ELF-1 (cell line): ENCODE measurements at regions not wholly inside any gene's neighbourhood (a gene's known extent, or its start where the extent isn't known, plus 50 kb on each side); places are given as distances from the start of the nearest gene placed in this dataset.

Source experiments
- DNase-seq: peaks from one replicate; pipeline ENCODE4 v3.0.0-alpha.2; 2016; ENCODE audit warnings: low read depth, low spot score

DNA sequence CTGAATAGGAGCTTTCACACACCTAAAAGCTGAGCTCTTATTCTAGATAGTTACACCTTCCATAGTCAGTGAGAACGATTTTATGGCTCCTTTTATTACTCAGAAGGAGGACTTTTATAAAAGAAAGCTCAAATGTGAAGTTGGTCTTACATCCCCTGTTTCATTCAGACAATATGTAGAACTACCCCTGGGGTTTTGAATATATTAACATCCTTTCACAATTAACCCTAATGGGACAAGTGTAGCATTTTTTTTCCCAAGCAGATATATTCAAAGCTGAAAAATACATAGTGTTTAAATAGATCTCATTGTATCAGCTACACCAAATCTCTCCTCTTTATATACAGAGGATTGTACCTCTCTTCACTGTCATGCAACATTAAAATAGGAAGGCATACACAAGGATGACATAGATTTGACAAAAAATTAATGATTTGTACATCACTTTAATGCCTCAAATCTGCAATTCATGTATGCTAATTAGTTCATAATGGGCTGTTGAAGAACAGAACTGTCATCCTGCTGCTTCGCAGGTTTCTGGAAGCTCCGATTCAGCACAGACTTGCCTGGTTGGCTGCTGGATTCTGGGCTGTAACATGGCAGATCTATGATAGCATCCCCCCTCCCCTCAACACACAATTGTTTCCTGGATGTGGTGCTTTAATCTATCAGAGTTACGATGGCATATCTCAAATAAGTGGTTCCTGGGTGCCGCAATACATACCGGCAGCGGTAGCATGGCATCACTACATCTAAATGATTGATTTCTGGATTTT, 129.7 kb upstream of the PARD3B start:
- no peak for DNase-seq

DNA sequence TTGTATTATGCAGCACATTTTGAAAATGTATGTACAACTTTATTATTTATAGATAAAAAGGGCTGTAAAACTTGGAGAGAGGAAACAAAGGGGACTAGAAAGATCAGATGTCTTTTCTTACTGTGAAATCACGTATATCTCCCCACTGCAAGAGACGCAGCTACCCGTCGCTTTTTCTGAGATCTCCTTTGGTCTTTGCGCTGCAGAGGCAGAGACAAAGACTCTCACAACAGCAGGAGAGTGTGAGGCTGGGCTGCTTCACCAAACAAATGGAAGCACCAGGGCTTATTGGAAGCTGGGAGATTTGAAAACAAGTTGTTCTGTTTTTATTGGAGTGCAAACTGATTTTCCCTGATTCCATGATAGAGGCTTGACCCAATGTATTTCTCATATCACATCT, 129.0 kb upstream of the PARD3B start:
- no peak for DNase-seq

GRCh38 chr2:204425821-204426220, 119.5 kb upstream of the PARD3B start:
- DNase-seq, result no peak

DNA sequence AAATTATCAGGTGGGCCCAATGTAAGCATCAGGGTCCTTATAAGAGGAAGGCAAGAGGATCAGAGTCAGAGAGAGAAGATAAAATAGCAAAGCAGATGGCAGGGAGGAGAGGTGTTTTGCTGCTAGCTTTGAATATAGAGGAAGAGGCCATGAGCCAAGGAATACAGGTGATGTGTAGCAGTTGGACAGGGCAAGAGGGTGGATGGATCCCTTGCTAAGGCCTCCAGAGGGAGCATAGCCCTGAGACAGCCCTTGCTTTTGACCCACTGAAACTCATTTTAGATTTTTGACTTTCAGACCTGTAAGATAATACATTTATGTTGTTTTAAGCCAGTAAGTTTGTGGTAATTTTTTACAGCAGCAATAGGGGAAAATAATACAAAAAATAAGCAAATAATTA, 116.6 kb upstream of the PARD3B start:
- no peak for DNase-seq

DNA sequence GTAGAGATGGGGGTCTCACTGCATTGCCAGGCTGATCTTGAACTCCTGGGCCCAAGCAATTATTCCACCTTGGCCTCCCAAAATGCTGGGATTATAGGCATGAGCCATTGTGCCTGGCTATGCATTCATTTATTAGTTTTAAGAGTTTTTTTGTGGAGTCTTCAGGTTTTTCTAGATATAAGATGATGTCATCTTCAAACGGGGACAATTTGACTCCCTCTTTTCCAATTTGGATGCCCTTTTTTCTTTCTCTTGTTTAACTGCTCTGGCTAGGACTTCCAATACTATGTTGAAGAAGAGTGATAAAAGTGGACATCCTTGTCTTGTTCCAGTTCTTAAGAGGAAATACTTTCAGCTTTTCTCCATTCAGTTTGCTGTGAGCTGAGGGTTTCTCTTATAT, 113.7 kb upstream of the PARD3B start:
- no peak for DNase-seq

DNA sequence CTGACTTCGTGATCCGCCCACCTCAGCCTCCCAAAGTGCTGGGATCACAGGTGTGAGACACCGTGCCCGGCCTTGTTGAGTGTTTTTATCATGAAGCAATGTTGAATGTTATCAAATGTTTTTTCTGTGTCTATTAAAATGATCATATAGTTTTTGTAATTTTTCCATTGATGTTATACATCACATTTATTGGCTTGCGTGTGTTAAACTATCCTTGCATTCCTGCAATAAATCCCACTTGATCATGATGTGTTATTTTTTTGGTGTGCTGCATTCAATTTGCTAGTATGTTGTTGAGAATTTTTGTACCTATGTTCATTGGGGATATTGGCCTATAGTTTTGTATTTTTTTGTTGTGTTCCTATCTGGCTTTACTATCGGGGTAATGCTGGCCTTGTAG, 113.1 kb upstream of the PARD3B start:
- DNase-seq, result no peak

- no peak for DNase-seq
Observed at GRCh38 chr2:204434660-204435462, 110.4 kb upstream of the PARD3B start.

DNA sequence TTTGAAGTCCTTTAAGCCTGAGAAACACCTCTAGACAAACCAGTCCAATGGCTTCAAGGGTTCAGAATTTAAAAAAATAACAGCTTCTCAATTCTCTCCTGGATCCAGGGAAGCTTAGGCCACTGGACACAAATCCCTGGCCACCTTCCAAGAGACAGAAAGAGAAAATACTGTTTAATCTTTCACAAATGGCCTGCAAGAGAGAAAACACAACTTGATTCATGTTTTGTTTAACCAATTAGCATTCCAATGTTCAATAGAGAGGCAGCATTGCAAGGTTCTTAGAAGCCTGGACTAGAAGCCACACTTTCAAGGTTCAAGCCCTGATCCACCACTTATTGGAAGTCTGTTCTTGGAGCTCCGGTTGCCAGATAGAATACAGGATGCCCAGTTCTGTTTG, 109.0 kb upstream of the PARD3B start:
- no peak for DNase-seq

- DNase-seq, result no peak
Observed at GRCh38 chr2:204437408-204437807, 107.9 kb upstream of the PARD3B start.

GRCh38 chr2:204437815-204438756, 107.2 kb upstream of the PARD3B start:
- peak; percentile 24 for DNase-seq

GRCh38 chr2:204441316-204441715, 104.0 kb upstream of the PARD3B start:
- DNase-seq, result no peak

DNA sequence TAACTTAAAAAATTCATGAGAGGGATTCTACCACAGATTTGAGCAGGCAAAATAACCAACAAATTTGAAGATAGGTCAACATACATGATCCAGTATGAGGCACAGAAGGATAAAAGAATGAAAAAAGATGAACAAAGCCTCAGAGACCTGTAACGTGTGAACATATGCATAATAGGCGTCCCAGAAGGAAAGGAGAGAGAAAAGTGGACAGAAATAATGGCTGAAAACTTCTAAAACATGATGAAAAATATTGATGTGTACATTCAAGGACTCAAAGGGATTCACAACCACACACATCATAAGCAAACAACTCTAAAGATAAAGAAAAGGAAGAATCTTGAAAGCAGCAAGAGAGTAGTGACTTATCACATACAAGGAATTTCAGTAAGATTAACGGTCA, 100.1 kb upstream of the PARD3B start:
- no peak for DNase-seq

DNA sequence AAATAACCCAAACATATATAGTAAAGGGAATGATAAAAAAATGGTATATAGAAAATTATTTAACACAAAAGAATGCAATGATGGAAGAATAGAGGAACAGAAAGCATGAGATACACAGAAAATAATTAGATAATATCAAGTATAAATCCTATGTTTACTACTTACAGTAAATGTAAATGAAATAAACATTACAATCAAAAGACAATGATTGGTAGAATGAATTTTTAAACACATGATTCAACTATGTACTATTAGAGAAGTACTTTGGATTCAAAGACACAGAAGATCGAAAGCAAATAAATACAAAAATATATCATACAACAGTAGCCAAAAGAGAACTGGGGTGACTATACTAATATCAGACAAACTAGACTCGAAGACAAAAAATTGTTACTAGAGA, 97.6 kb upstream of the PARD3B start:
- DNase-seq, result no peak

GRCh38 chr2:204449977-204450376, 95.3 kb upstream of the PARD3B start:
- DNase-seq, result no peak

- no peak for DNase-seq
Observed at GRCh38 chr2:204451766-204452165, 93.5 kb upstream of the PARD3B start.

GRCh38 chr2:204452464-204453023, 92.7 kb upstream of the PARD3B start:
- DNase-seq, result peak; percentile 60

- DNase-seq, result peak; percentile 47
Observed at GRCh38 chr2:204453730-204454167, 91.5 kb upstream of the PARD3B start.

DNA sequence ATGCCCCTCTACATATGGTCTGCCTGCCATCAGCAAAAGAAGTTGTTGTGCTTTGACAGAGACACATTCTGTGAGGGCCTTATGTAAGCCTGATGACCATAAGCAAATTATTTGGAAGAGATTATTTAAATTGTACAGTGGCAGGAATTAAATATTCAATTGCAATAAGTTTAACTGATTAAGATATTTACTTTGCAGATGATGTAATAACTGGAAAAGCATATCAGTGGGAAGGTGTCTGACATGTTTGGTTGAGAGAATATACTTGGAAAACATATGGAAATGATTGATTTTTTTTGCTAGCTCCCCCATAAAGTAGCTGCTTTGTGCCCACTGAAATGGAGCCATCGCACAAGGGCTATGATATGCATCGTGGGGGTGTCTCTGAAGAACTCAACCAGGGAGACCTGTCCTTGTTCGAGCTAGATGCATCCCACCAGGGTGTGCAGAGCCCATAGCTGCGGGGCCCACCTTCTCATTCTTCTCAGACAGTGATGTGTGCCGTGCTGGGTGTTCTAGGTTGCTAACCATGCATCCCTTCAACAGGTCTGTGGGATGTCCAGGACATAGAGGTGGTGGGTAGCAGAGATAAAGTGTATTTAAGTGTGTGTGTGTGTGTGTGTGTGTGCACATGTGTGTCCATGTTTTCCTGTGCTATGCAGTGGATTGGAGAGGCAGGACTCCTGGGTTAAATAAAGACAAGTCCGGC, 90.4 kb upstream of the PARD3B start:
- DNase-seq, result no peak

DNA sequence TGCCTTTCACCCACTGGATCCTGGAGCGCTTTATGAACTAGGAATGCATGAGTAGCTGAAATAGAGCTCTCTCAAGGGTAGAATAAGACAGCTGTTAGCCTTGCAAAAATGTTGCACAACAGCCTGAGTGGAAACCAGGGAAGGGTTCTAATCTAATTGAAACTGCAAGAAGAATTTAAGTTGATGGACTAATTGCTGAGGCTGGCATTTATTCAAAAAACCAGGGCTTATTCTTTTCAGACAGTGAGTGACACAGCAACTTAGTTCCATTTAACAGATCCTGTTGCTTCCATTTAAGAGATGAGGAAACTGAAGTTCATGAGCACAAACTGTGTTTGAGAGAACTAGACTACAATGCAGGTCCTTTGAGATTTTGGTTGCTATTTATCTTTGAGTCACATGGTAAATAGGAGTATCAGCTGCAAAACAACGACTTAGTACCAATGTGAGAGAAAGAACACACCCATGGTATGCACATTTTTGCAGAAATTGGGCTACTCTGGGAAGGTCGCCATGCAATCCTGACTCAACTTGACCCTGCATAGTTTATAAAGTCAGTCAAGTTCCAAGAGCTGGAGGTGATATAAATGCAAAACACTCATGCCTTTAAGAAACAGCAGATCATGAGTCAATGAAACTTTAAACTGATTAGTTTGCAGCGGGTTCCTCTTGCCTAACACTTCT, 76.4 kb upstream of the PARD3B start:
- no peak for DNase-seq

DNA sequence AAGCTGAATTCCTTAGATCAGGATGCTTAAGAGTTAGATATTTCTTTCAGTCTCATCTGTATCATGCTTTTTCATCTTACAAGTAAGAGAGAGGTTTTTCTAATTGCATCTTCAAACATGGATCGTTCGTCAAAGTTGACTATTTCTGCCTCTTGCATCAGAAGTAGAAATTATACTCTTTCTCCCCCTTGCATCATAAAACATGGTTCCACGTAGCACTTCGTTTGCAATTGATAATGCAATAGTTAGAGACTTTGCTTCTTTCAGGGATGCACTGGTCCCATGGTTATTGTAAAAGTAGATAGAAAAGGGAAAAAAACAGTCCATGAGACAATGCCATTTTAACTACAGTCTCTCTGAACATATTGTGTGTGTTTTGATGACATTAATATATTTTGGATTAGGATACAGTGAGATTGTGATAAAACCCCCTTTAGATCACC, 75.1 kb upstream of the PARD3B start:
- DNase-seq, result no peak
